ENCODE measurements at regions not wholly inside any gene's neighbourhood (a gene's known extent, or its start where the extent isn't known, plus 50 kb on each side); places are given as distances from the start of the nearest gene placed in this dataset.
"Not testable (repeated sequence)": the region's sequence is repeated elsewhere in the genome, so short reads cannot be mapped to it uniquely, and the experiment has no call there.

GRCh38 chr1:104018922-104019674 is 269.4 kb downstream of the AMY1C start:
- DNase-seq (ENCODE audit: low spot score in 2 of 2) (no peak), FAIRE-seq (no peak)

DNA sequence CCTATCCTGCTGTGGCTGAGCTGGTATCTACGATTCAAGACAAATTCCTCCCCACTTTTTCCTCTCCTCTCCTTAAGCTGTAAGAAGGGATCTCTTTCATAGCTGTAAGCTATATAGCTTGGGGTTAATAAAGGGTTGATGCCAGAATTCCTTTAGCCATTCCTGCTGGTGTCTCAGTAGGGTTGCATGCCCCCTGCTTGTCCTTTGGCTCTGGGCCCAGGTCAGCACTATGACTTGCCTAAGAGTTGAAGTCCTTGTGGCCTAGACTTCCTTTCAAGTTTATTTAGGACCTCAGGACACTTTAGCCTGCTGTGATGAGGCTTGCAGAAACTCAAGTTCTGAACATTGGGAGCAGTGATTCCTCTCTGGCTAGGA is 270.0 kb downstream of the AMY1C start:
- no peak for DNase-seq (ENCODE audit: low spot score in 2 of 2)
- FAIRE-seq: no peak

GRCh38 chr1:104028416-104029035 is 278.8 kb downstream of the AMY1C start:
- no peak for FAIRE-seq
- DNase-seq (ENCODE audit: low spot score in 2 of 2): no peak

DNA sequence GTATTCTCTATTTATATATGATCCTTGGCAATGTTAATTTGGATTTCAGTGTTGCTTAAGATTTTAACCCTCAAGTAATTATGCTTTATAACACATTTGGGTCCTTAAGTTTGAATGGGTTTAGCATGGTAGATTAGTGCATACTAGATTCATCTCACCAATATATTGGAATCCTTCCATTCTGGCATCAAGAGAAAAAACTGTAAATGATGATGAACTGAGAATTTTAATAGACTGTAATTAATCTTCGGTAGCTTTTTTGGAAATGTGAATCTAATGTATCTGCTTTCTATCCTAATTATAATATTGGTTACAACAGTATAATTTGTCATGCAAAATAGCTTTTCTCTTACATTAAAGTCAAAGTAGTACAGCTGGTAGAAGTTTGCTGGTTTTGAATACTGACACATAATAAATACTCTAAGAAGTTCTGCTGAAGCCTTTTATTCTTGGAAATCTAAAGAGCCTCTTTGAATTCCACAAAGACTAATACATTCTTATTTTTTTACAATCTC is 279.8 kb downstream of the AMY1C start:
- DNase-seq (ENCODE audit: low spot score in 2 of 2): no peak
- no peak for FAIRE-seq

DNA sequence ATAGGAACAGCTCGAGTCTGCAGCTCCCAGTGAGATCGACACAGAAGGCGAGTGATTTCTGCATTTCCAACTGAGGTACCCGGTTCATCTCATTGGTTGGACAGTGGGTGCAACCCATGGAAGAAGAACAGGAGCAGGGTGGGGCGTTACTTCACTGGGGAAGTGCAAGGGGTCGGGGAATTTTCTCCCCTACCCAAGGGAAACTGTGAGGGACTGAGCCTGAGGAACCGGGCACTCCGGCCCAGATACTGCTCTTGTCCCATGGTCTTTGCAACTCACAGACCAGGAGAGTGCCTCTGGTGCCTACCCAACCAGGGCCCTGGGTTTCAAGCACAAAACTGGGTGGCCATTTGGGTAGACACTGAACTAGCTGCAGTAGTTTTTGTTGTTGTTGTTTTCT is 307.1 kb downstream of the AMY1C start:
- no peak for FAIRE-seq
- DNase-seq (ENCODE audit: low spot score in 2 of 2): no peak

- not testable (repeated sequence) for FAIRE-seq
These were observed 307.7 kb downstream of the AMY1C start for GRCh38 chr1:104057219-104057898.

GRCh38 chr1:104061637-104062036 is 311.9 kb downstream of the AMY1C start:
- FAIRE-seq; DNase-seq (ENCODE audit: low spot score in 2 of 2): not testable (repeated sequence)

More at GRCh38 chr1:104057219-104057898, 307.7 kb downstream of the AMY1C start:
- DNase-seq (ENCODE audit: low spot score in 2 of 2): not testable (repeated sequence)

- DNase-seq (ENCODE audit: low spot score in 2 of 2) (no peak), FAIRE-seq (no peak)
These were observed 314.7 kb downstream of the AMY1C start for GRCh38 chr1:104064399-104064798.

DNA sequence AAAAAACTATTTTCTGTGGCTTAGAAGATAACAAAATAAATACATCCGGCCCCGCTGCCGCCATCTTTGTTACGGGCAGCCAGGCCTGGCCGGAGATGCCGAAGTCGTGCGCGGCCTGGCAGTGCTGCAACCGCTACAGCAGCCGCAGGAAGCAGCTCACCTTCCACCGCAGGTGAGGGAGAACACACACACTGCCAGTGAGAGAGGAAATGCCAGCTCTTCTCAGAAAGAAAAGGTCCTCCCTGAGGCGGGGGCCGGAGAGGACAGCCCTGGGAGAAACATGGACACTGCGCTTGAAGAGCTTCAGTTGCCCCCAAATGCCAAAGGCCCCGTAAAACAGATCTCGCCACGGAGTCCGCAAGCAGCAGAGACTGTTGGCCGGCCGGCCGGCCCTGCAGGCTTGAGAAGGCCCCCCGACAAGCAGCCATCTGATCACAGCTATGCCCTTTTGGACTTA is 323.2 kb downstream of the AMY1C start:
- FAIRE-seq: no peak
- no peak for DNase-seq (ENCODE audit: low spot score in 2 of 2)

DNA sequence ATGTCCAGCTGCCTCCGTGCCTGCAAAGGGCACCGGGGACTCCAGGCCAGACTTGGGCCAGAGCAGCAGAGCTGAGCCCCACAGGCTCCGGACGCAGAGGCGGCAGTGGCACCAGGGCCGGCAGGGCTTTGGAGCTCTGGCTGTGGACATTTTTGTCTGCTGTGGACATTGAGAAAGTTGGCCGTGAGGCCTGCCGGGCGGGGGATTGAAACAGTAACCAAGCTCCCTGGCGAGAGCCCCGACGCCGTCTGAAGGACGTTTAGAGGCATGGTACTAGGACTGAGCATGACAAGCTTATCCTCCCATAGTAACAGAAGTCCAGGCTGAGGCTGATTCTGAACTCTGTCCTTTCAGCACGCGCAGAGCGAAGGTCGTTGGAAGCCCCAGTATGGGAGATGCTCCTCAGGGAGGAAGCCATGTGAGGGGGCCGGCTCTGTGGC is 323.8 kb downstream of the AMY1C start:
- DNase-seq (ENCODE audit: low spot score in 2 of 2): no peak
- FAIRE-seq: no peak

- FAIRE-seq (no peak), DNase-seq (ENCODE audit: low spot score in 2 of 2) (no peak)
These were observed 332.5 kb downstream of the AMY1C start for GRCh38 chr1:104082221-104082620.

DNA sequence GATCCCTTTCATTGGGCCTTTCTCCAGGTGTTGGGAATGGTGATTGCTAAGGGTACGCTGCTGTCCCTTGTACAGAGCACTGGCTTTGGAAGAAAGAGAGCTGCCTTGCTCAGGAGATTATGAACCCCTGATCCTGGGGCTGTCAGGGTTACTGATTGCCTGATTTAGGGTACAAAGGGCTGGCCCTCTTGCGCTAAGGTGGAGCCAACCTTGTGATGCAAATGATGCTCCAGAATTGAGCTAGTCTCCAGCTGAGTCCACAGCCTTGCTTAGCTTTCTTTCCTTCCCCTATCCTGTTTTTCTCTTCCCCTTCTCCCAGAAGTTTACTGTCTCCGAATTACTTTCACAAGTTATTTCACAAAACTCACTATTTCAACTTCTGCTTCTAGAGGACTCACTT is 334.7 kb downstream of the AMY1C start:
- DNase-seq (ENCODE audit: low spot score in 2 of 2) (no peak), FAIRE-seq (no peak)

- DNase-seq (ENCODE audit: low spot score in 2 of 2) (no peak), FAIRE-seq (no peak)
These were observed 343.0 kb downstream of the AMY1C start for GRCh38 chr1:104092698-104093097.

DNA sequence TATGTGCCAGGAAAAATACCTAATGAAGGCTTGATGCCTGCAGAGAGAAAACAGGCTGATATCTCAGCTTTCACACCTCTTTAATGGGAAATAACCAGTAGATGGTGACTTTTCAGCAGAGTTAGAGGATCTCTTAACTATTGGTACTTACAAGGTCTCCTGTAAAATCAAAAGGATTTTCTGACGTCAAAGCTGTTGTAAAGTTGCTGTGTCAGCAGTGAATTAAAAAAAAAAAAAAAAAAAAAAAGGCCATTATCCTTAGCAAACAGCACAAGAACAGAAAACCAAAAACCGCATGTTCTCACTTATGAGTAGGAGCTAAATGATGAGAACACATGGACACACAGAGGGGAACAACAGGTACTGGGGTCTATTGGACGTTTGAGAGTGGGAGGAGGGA is 349.1 kb downstream of the AMY1C start:
- DNase-seq (ENCODE audit: low spot score in 2 of 2): no peak
- FAIRE-seq: no peak

DNA sequence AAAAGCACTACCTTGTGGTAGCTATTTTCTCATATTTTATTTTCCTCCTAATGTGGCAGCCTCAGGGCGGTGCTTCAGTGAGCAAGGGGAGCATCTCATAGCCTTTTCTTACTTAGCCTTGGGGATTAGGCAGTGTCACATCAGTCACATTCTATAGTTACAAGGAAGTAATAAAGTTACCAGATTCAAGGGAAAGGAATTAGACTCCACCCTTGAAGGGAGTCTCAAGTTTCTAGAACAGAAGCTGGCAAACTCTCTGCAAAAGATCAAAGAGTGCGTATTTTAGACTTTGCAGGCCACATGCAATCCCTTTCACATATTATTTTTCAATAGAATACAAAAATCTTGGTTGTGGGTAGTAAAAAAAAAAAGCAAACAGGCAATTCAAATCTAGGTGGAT is 350.4 kb downstream of the AMY1C start:
- DNase-seq (ENCODE audit: low spot score in 2 of 2) (no peak), FAIRE-seq (no peak)

GRCh38 chr1:104105465-104105864 is 355.8 kb downstream of the AMY1C start:
- no peak for DNase-seq (ENCODE audit: low spot score in 2 of 2)
- no peak for FAIRE-seq

DNA sequence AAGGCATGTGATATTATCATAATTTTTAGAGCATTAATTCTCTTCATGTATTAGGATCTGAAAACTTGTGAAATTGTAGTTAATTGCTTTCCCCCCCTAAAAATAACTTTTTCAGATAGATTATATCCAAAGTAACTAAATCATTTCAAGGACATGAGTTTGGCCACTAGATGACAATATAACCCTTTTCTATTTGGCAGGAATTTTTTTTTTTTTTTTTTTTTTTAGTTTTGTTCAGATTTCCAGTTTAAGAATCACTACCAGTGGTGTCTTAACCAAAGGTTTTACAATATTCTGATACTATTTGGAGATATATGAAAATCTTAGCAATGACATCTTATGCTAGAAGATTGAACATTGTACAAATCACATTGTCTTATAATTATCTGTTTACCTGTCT is 370.8 kb downstream of the AMY1C start:
- DNase-seq (ENCODE audit: low spot score in 2 of 2): no peak
- no peak for FAIRE-seq

DNA sequence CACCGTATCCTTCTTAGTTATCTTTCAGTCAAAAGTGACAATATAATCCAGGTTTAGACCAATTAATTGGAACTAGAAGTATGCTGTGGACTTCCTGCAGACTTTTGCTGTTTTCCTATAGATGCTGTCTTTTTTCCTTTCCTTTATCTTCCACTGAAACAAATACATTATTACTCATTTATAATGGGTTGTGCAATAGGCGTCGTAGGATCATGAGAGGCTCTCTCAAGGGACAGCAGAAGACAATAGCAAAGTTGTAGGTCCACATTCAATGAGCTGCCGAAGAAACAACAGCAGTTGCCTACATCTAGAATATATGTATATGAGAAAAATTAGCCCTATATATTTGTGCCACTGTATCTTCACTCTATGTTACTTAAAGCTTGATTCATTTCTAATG is 371.6 kb downstream of the AMY1C start:
- no peak for FAIRE-seq
- DNase-seq (ENCODE audit: low spot score in 2 of 2): no peak

- no peak for DNase-seq (ENCODE audit: low spot score in 2 of 2)
- no peak for FAIRE-seq
These were observed 375.6 kb downstream of the AMY1C start for GRCh38 chr1:104125266-104125665.

DNA sequence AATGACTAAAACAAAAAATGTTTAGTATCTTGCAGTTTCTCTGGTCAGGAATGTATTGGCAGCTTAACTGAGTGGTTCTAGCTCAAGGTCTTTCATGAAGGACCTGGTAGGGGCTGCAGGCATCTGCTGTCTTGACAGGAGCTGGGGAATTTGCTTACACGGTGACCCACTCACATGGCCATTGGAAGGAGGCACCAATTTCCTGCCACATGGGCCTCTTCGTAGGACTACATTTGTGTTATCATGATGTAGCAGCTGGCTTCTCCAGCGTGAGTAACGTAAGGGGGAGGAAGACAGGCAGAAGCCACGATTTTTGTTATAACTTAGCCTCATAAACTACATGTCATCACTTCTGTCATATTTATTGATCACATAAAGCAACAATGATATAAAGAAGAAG is 376.3 kb downstream of the AMY1C start:
- no peak for DNase-seq (ENCODE audit: low spot score in 2 of 2)
- no peak for FAIRE-seq

DNA sequence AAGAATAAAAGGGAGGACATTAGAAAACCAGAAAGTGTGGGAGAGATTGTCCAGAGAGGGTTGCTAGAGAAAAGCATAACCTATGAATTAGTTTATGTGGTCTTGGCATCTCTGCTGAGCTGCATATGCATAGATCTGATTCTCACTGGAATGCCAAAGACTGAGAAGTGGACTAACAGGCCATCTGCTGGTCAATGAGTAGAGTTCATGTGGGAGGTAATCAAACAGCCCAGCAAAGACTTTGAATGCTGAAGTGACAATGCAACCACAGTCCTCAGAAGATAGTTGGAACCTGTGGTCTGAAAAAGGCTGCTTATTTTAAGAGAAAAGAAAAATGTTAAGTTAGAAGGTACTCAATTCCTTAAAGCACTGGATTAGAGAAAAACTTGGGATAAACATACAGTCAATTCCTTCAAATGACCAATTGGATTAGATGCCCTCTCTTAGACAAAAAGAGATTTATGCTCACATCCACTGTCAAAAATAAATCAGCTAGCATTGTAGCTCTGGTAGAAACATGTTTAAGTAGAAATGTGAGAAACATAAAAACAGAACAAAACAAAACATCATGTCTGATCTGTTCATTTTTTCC is 382.8 kb downstream of the AMY1C start:
- FAIRE-seq (no peak), DNase-seq (ENCODE audit: low spot score in 2 of 2) (peak in 1 of 2 donors; percentile 2)
